Fibroblast of villous mesenchyme (primary cell): ENCODE measurements at regions not wholly inside any gene's neighbourhood (a gene's known extent, or its start where the extent isn't known, plus 50 kb on each side); places are given as distances from the start of the nearest gene placed in this dataset.

Experiments used
- DNase-seq: peaks from one replicate; pipeline ENCODE4 v3.0.0-alpha.2; 2010; ENCODE audit warnings: low read depth
- H3K4me3 ChIP-seq: 2 replicates; pipeline ENCODE4 v1.5.1; 2011; ENCODE audit warnings: low read depth, mild to moderate bottlenecking, low read length
- TF ChIP-seq, protein P1 (sequence below): IDR thresholded peaks from 2 replicates; pipeline ENCODE4 v1.5.1; 2012; ENCODE audit warnings: low read depth, mild to moderate bottlenecking, low read length; ENCODE audit not compliant: insufficient read depth

GRCh38 chr20:62567246-62568044, 74.9 kb upstream of the SLCO4A1 start:
- DNase-seq: no peak
- TF ChIP-seq, protein P1, sequence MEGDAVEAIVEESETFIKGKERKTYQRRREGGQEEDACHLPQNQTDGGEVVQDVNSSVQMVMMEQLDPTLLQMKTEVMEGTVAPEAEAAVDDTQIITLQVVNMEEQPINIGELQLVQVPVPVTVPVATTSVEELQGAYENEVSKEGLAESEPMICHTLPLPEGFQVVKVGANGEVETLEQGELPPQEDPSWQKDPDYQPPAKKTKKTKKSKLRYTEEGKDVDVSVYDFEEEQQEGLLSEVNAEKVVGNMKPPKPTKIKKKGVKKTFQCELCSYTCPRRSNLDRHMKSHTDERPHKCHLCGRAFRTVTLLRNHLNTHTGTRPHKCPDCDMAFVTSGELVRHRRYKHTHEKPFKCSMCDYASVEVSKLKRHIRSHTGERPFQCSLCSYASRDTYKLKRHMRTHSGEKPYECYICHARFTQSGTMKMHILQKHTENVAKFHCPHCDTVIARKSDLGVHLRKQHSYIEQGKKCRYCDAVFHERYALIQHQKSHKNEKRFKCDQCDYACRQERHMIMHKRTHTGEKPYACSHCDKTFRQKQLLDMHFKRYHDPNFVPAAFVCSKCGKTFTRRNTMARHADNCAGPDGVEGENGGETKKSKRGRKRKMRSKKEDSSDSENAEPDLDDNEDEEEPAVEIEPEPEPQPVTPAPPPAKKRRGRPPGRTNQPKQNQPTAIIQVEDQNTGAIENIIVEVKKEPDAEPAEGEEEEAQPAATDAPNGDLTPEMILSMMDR: no peak

GRCh38 chr20:62568045-62568389, 74.3 kb upstream of the SLCO4A1 start:
- DNase-seq: no peak
- no peak overlapping the region for H3K4me3 ChIP-seq
- TF ChIP-seq, protein P1: no peak

More at GRCh38 chr20:62567246-62568044, 74.9 kb upstream of the SLCO4A1 start:
- H3K4me3 ChIP-seq: no peak overlapping the region

DNA sequence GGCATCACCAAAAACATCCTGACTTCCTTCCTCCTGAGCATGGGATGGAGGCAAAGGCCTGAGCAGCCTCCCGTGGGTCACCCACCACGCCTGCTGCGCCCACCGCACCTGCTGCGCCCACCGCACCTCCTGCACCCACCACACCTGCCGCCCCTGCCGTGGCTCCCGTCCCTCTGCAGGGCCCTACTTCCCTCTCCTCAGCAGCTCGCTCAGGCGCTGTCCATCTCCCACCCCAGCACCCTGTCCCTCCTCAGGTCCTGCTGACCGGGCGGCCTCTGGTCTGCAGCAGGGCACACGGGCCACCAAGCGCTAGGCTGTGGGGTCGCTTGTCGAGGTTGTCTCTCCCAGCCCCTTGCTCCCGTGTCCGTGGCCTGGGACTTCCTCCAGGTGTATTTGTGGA, 72.7 kb upstream of the SLCO4A1 start:
- TF ChIP-seq, protein P1: no peak
- DNase-seq: no peak
- no peak overlapping the region for H3K4me3 ChIP-seq

DNA sequence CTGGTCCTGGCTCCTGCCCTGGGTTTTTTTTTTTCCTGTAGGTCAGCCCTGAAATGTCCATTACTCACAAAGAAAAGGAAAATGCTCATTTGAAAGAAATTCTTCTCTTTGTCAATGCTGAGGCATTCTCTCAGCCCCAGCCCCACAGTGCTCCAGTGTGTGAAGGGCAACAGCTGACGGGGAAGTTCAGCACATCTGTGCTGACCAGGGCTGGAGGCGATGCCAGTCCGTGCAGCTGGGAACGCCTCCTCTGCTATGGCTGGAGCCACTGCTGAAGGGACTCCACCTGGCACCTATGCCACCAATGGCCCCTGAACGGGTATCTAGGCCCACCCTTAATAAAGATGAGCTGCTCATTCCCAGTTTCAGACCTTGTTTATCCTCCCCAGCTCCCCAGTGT, 71.9 kb upstream of the SLCO4A1 start:
- TF ChIP-seq, protein P1: no peak
- DNase-seq: no peak
- H3K4me3 ChIP-seq: no peak overlapping the region

DNA sequence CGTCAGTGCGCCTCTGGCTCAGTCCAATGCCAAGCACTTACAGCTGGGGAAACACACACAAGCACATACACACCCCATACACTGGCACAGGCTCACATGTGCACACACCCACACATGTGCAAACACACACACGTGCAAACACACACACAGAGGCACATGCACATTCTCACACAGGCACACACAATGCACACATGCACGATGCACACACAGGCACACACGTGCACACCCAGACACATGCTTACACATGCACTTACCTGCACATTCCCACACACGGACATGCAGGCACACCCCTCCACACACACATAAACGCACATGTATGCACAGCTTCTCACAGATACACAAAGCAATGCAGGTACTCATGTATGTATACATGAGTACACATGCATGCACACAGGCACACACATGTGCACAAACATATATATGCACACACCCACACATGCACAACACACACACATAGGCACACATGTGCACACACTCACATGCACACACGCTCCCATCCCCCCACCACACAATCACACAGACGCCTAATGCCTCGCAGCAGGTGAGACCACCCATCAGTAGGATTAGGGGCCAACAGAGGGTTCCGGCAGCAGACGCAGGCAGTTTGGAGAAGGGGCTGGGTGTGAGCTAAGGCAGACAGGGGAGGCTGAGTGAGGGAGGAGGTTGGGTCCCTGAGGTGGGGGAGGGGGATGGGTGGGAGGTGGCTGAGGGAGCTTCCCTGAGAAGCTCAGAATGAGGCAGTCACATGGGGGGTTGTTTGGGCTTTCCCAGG, 71.2 kb upstream of the SLCO4A1 start:
- TF ChIP-seq, protein P1: no peak
- DNase-seq: no peak
- H3K4me3 ChIP-seq: no peak overlapping the region

GRCh38 chr20:62571669-62572344, 70.5 kb upstream of the SLCO4A1 start:
- H3K4me3 ChIP-seq: no peak overlapping the region
- TF ChIP-seq, protein P1: no peak
- no peak for DNase-seq
